Left ventricle myocardium inferior (tissue), 1 donor: ENCODE measurements at regions not wholly inside any gene's neighbourhood (a gene's known extent, or its start where the extent isn't known, plus 50 kb on each side); places are given as distances from the start of the nearest gene placed in this dataset.

Experiments used
- DNase-seq: peaks from one replicate; pipeline ENCODE4 v3.0.0-alpha.2; 2020
- H3K27ac ChIP-seq: fragments of 200-600 bp; replicated peaks from 2 replicates; pipeline ENCODE4 v1.8.0; 2021
- H3K27me3 ChIP-seq: fragments of 200-600 bp; 2 replicates; pipeline ENCODE4 v1.8.0; 2021; ENCODE audit warnings: low read depth
- H3K36me3 ChIP-seq: fragments of 200-600 bp; 2 replicates; pipeline ENCODE4 v1.8.0; 2021
- H3K4me1 ChIP-seq: fragments of 200-600 bp; 2 replicates; pipeline ENCODE4 v1.8.0; 2021
- H3K4me3 ChIP-seq: fragments of 200-600 bp; 2 replicates; pipeline ENCODE4 v1.8.0; 2021; ENCODE audit warnings: mild to moderate bottlenecking, moderate library complexity
- H3K9me3 ChIP-seq: fragments of 200-600 bp; replicated peaks from 2 replicates; pipeline ENCODE4 v1.8.0; 2021
- intact Hi-C: fragments of 100-400 bp; cut with micrococcal nuclease; formaldehyde crosslinking; loops from one replicate; pipeline ENCODE4 v1.11.0; 2022
- TF ChIP-seq, protein P1 (sequence below): fragments of 200-600 bp; IDR thresholded peaks from 2 replicates; pipeline ENCODE4 v1.8.0; 2021; ENCODE audit warnings: antibody characterized with exemption, mild to moderate bottlenecking, borderline replicate concordance
- donor health status: DM: no; HTN: yes; CAD: no; lungs with severe emphysema.

DNA sequence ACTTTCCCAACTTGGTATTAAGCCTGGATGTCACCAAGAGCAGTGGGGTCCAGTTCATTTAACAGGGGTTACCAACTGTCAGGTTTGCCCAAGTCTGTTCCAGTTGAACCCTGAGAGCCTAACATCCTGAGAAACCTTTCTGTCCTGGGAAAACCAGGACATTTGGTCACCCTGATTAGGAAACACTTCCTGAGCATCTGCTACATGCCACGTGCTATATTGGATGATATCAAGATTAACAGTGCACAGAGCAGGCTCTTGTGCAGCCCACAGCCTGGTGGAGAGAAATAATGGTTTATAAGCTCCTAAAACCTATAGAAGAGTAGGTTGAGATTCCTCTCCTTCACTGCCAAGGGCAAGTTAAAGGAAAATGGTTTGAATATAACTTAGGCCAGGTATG is 102.9 kb upstream of the RAD23B start:
- intact Hi-C loops, result no loop called here
- Histone ChIP-seq H3K36me3 (no peaks in the 10 kb centered on the region), H3K27me3 (no peaks in the 10 kb centered on the region), H3K9me3 (peaks cover 24% of the 10 kb centered on the region), H3K4me1 (peaks cover 21% of the 10 kb centered on the region), H3K27ac (no peak overlapping the region), H3K4me3 (no peak overlapping the region)
- TF ChIP-seq, protein P1, sequence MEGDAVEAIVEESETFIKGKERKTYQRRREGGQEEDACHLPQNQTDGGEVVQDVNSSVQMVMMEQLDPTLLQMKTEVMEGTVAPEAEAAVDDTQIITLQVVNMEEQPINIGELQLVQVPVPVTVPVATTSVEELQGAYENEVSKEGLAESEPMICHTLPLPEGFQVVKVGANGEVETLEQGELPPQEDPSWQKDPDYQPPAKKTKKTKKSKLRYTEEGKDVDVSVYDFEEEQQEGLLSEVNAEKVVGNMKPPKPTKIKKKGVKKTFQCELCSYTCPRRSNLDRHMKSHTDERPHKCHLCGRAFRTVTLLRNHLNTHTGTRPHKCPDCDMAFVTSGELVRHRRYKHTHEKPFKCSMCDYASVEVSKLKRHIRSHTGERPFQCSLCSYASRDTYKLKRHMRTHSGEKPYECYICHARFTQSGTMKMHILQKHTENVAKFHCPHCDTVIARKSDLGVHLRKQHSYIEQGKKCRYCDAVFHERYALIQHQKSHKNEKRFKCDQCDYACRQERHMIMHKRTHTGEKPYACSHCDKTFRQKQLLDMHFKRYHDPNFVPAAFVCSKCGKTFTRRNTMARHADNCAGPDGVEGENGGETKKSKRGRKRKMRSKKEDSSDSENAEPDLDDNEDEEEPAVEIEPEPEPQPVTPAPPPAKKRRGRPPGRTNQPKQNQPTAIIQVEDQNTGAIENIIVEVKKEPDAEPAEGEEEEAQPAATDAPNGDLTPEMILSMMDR, result no peak
- DNase-seq, result no peak

GRCh38 chr9:107183176-107183575 is 99.9 kb upstream of the RAD23B start:
- H3K9me3 ChIP-seq, result peaks cover 24% of the 10 kb centered on the region
- H3K4me1 ChIP-seq, result no peaks in the 10 kb centered on the region
- no peaks in the 10 kb centered on the region for H3K27me3 ChIP-seq
- intact Hi-C loops, result no loop called here
- no peaks in the 10 kb centered on the region for H3K36me3 ChIP-seq
- TF ChIP-seq, protein P1, result no peak
- H3K4me3 ChIP-seq, result no peak overlapping the region
- no peak overlapping the region for H3K27ac ChIP-seq
- no peak for DNase-seq

DNA sequence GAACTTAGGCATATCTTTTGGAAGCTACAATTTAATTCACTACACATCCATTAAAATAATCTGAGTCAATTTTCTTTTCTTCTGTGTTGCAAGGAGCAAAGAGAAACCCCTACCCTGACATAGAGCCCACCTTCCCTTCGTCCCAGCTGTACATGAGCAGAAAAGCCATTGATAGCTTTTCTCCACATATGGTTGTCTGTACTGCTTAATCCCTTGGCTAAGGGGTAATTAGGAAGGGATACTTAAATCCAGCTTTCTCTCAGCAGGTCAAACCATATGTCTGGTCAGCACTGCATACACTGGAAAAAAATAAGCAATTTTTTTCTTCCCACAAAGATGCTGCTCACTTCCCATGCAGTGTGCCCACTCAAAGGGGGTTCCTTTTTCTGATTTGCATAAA is 94.7 kb upstream of the RAD23B start:
- intact Hi-C loops, result no loop called here
- H3K4me1 ChIP-seq, result peaks cover 5% of the 10 kb centered on the region
- no peak overlapping the region for H3K27ac ChIP-seq
- H3K27me3 ChIP-seq, result no peaks in the 10 kb centered on the region
- no peaks in the 10 kb centered on the region for H3K36me3 ChIP-seq
- H3K4me3 ChIP-seq, result no peak overlapping the region
- no peak for DNase-seq
- peaks cover 5% of the 10 kb centered on the region for H3K9me3 ChIP-seq
- TF ChIP-seq, protein P1, result no peak

DNA sequence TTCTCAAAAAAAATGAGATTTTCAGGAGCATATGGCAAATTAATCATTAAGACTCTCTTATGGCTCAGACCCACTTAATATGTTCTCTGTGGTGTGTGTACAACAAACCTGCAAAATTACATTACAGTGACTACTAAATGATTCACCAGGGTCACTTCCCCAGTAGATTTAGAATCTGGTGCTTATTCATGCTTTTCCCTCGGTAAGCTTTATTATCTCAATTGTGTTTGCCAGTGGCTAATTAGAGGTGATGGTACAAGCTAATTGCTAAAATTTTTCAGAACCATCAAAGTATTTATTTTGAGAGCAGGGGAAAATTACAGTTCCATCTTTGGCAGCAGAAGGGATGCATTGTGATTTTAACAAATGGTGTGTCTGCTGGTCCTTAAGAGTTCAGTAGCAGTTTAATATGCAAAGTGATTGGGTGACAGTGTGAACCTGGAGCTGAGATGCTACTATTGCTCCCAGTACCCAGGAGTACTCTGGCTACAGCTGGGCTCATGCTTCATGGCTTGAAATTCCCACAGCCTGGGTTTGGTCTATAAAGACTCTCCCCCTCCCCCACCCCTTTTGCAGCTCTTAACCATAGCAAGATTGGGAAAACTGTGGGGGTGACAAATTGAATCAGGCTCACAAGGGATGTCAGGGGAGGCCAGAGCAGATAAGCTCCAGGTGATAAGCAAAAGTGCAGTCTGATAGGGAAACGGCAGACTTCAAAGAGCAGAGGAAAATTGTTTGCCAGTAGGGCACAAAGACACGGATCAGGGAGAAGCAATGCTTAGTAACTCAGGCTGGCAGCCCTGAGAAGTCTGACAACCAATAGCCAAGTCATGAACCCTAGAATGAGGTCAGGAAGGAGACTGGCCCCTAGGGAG is 92.8 kb upstream of the RAD23B start:
- Histone ChIP-seq H3K9me3 (no peaks in the 10 kb centered on the region), H3K27me3 (no peaks in the 10 kb centered on the region), H3K4me3 (no peak overlapping the region), H3K27ac (no peak overlapping the region), H3K4me1 (peaks cover 5% of the 10 kb centered on the region), H3K36me3 (no peaks in the 10 kb centered on the region)
- intact Hi-C loops, result no loop called here
- TF ChIP-seq, protein P1, result no peak
- no peak for DNase-seq

GRCh38 chr9:107190936-107191290 is 92.2 kb upstream of the RAD23B start:
- H3K27ac ChIP-seq, result no peak overlapping the region
- intact Hi-C loops, result no loop called here
- DNase-seq, result no peak
- peaks cover 3% of the 10 kb centered on the region for H3K27me3 ChIP-seq
- H3K9me3 ChIP-seq, result no peaks in the 10 kb centered on the region
- no peaks in the 10 kb centered on the region for H3K36me3 ChIP-seq
- H3K4me3 ChIP-seq, result no peak overlapping the region
- TF ChIP-seq, protein P1, result no peak
- H3K4me1 ChIP-seq, result peaks cover 5% of the 10 kb centered on the region
